Stimulated activated CD4-positive, alpha-beta T cell treated with anti-CD3 and anti-CD28 coated beads, Interleukin-1b, Interleukin-23, amount 100 ng/mL, for 24 hours (primary cell): ENCODE measurements at regions not wholly inside any gene's neighbourhood (a gene's known extent, or its start where the extent isn't known, plus 50 kb on each side); places are given as distances from the start of the nearest gene placed in this dataset.

Experiments
- DNase-seq, 4 experiments: peaks; one replicate each; pipeline ENCODE4 v3.0.0-alpha.2; 2020; ENCODE audit warnings: low read depth in 4 of 4, low spot score in 1 of 4

DNA sequence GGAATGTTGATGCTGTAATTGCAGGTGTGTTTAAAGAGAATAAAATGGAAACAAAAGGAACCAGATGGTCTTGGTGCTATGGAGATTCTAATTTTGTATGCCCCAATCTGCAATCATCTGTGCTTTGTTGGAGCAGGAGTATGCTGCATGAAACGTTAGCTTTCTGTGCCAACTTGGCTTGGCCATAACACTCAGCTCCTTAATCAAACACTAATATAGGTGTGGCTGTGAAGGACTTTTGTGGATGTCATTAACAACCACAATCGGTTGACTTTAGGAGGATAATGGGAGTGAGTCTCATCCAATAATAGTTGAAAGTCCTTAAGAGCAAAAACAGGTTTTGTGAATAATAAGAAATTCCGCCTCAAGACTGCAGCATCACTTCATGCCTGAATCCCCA, 399.2 kb downstream of the NLGN4X start:
- no peak for DNase-seq

DNA sequence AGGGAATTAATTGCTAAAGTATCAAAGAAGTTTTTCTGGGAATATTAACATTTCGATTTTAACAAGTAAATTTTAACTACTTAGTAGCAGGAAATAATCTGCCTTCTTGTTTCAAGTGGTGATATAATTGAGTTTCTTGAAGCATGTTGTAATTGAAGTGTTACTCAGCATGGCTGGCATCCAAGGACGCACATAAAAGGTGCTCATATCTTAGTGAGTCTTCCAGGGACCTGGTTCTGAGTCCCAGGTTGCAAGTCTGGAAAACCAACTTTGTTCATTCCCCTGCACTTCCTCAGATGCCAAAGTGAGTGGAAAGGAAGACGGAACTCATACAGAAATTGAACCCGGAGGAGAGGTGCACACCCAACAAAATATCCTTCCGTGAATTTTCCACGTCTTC, 399.6 kb downstream of the NLGN4X start:
- DNase-seq: no peak

DNA sequence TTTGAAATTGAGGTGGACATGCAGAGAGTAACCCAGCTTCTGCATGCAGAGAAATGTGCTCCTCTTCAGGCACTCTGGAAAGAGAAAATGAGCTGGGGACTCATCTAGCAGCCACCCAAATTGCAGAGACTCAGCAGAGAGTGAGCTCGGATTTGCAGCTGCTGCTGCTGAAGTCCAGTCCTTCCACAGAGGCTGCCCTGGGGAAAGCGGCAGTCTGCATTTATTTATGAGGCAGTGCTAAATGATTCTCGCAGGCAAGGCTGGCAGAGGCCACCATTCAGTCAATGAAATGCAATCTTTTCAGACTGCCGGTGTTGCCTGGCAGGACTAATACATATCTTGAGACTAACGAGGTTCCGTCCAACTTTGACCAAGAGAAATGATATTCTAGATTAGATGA, 404.8 kb downstream of the NLGN4X start:
- DNase-seq: no peak

GRCh38 chrX:5810636-5811035, 418.0 kb downstream of the NLGN4X start:
- no peak for DNase-seq

DNA sequence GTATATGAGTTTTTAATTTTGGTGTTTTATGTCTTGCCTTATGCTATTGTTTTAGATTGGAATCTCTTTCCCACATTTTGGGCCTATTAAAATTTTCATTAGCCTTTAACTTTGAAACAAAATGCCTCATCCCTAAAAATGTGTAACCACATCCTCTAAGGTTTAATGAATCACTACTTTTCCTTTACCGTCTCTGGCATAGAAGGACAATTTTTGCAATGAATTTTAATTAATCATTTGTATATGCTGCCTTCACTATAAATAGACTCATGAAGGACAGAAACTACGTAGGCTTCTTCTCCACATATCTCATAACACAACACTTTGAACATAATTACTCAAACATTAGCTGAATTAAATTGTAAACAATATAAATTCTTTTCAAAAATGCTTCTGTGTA, 421.5 kb downstream of the NLGN4X start:
- DNase-seq: no peak

DNA sequence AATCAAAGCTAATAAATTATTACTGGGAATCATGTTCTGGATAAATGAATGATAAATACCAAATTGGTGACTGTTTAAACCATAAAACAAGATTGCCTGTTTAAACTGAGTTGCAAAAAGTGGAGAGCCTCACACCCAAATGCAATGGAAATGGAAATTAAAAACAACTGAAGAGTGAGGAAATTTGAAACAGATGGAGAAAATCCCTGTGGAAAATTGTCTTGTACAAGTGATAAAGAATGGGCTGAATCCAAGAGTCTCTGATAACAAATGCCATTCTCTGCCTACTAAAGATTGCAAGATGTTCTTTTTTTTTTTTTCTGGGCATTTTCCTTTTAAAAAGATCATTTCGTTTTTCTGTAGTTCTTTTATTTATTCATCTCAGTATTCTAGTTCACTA, 426.3 kb downstream of the NLGN4X start:
- no peak for DNase-seq

DNA sequence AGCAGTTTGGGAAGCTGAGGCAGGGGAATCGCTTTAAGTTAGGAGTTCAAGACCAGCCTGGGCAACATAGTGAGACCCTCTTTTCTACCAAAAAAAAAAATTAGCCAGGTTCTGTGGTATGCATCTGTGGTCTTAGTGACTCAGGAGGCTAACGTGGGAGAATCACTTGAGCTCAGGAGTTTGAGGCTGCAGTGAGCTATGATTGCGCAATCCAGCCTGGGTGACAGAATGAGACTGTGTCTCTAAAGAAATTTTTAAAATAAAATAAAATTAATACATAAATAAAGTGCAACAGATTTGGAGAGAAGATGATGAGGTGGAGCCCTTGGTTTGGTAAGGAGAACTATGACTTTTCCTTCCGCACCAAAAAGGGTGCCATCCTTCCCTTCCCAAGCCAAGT, 436.9 kb downstream of the NLGN4X start:
- no peak for DNase-seq

GRCh38 chrX:5788910-5789309, 439.8 kb downstream of the NLGN4X start:
- no peak for DNase-seq

DNA sequence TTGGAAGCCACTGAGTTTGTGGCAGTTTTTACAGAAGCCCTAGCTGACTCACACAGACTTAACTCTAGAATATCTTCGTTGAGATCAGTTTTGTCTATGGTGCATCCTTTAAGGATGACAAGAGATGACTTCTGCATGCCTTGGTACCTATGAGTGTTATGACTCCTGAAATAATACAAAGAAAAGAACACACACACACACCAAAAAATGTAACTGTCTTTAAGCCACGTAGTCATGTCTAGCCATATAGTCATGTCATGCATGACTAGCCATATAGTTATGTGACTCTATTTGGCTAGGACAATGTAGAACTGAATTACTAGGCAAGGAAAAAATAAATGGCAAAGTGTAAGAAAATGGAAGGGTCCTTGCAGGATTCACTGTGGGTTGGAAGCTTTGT, 447.8 kb downstream of the NLGN4X start:
- no peak for DNase-seq

DNA sequence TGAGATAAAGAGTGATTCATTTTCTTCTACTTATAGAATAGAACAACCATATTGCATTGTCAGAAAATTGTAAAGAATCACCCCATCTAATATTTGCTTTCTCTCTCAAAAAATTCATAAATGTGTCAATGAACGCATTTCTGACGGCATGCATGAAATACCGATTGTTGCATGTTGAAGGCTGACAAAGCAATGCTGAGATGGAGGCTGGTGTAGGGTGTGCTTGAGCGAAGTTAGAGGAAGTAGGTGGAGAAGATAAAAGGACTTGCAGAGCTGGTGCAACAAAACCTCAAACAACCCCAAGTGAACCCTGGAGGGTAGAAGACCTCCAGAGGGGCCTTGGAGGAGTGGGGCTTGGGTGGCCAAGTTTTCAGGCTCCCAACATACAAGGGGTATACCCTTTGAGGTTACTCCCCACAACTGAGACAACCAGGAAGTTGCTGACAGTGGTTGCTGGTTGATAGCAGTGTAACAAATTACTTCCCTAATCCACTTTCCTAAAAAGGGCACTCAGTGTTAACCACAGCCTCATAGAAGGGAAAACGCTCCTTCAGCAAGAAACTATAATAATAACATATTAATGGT, 452.7 kb downstream of the NLGN4X start:
- no peak for DNase-seq

DNA sequence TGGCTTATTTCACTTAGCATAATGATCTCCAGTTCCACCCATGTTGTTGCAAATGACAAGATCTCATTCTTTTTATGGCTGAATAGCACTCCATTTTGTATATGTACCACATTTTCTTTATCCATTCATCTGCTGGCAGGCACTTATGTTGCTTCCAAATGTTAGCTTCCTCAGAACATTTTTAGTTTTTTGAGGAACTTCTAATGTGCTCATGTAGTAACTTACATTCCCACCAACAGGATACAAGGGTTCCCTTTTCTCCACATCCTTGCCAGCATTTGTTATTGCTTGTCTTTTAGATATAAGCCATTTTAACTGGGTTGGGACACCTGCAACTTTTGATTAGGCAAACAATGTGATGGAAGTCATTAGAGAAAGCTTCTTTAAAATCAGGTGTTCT, 454.2 kb downstream of the NLGN4X start:
- no peak for DNase-seq

GRCh38 chrX:5771441-5771840, 457.2 kb downstream of the NLGN4X start:
- no peak for DNase-seq

- no peak for DNase-seq
Observed at GRCh38 chrX:5756616-5757015, 472.1 kb downstream of the NLGN4X start.

- no peak for DNase-seq
Observed at GRCh38 chrX:5753291-5753690, 475.4 kb downstream of the NLGN4X start.

DNA sequence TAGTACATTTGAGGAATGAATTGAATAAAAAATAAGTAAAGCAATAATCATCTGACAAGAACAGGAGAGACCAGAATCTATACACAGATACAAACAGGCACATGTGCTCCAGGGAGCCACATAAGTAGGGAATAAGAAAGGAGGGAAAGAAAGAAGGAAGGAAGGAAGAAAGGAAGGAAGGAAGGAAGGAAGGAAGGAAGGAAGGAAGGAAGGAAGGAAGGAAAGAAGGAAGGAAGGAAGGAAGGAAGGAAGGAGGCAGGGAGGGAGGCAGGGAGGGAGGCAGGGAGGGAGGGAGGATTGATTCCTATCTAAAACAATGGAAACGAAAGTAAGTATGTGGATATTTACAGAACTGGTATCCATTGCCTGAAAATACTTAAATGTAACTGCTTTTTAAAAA, 475.8 kb downstream of the NLGN4X start:
- DNase-seq: no peak

- no peak for DNase-seq
Observed at GRCh38 chrX:5748586-5749150, 480.0 kb downstream of the NLGN4X start.

GRCh38 chrX:5746231-5746630, 482.4 kb downstream of the NLGN4X start:
- DNase-seq: no peak

GRCh38 chrX:5733501-5733900, 495.2 kb downstream of the NLGN4X start:
- no peak for DNase-seq

- DNase-seq: no peak
Observed at GRCh38 chrX:5730556-5730955, 498.1 kb downstream of the NLGN4X start.

- no peak for DNase-seq
Observed at GRCh38 chrX:5726224-5726623, 502.4 kb downstream of the NLGN4X start.

GRCh38 chrX:5724123-5724522, 504.5 kb downstream of the NLGN4X start:
- no peak for DNase-seq

- no peak for DNase-seq
Observed at GRCh38 chrX:5718651-5719050, 510.0 kb downstream of the NLGN4X start.

DNA sequence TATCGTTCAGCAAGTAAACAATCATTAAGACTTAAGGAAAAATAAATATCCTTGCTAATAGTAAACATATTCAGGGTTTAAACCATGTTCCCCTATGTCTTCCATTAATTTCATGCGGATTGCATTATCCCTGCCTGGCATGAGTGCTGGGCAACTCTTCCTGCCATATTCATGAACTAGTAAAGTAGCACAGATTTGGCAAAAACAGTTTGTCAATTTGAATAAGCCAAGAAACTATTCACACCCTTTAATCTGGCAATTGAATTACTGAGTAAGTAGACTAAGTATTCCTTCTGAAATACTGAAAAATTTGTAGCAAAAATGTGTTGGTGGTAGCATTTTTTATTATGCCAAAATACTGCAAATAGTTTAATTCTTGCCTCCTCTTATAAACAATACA, 512.0 kb downstream of the NLGN4X start:
- DNase-seq: no peak

GRCh38 chrX:5708251-5708650, 520.4 kb downstream of the NLGN4X start:
- DNase-seq: no peak
